ENCODE measurements at regions not wholly inside any gene's neighbourhood (a gene's known extent, or its start where the extent isn't known, plus 50 kb on each side); places are given as distances from the start of the nearest gene placed in this dataset.

- TF ChIP-seq, protein P1, sequence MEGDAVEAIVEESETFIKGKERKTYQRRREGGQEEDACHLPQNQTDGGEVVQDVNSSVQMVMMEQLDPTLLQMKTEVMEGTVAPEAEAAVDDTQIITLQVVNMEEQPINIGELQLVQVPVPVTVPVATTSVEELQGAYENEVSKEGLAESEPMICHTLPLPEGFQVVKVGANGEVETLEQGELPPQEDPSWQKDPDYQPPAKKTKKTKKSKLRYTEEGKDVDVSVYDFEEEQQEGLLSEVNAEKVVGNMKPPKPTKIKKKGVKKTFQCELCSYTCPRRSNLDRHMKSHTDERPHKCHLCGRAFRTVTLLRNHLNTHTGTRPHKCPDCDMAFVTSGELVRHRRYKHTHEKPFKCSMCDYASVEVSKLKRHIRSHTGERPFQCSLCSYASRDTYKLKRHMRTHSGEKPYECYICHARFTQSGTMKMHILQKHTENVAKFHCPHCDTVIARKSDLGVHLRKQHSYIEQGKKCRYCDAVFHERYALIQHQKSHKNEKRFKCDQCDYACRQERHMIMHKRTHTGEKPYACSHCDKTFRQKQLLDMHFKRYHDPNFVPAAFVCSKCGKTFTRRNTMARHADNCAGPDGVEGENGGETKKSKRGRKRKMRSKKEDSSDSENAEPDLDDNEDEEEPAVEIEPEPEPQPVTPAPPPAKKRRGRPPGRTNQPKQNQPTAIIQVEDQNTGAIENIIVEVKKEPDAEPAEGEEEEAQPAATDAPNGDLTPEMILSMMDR (IDR thresholded peaks at IDR 0.05), result no peak
- H3K27ac ChIP-seq (ENCODE audit: low read depth in 1 of 2, low read length in 2 of 2), result no peak overlapping the region
- 91% methylated on average over 7 of the region's 14 CpGs for WGBS (ENCODE audit: insufficient coverage)
These were observed 129.6 kb upstream of the CST7 start for GRCh38 chr20:24819331-24819965.

GRCh38 chr20:24820345-24820744 is 128.7 kb upstream of the CST7 start:
- no peak overlapping the region for H3K4me2 ChIP-seq (replicated peaks; ENCODE audit: extremely low read depth, low read length, poor library complexity, severe bottlenecking)
- peaks cover 0 to 8% of the 10 kb centered on the region in 2 donors for H3K4me1 ChIP-seq (ENCODE audit: control insufficient read depth in 1 of 2, insufficient read depth in 2 of 2, low read length in 2 of 2)
- DNase-seq, result no peak
- no peak overlapping the region for H3K4me3 Mint-ChIP-seq
- H3K36me3 ChIP-seq (replicated peaks in 1 of 2; ENCODE audit: control insufficient read depth in 1 of 2, insufficient read depth in 2 of 2, low read length in 2 of 2), result no peaks in the 10 kb centered on the region
- peaks cover 12% of the 10 kb centered on the region for H3K4me1 Mint-ChIP-seq
- H3K9me3 ChIP-seq (replicated peaks in 1 of 2; ENCODE audit: control insufficient read depth in 1 of 2, insufficient read depth in 1 of 2, low read length in 2 of 2), result peaks cover 0 to 5% of the 10 kb centered on the region in 2 donors
- H3K27ac ChIP-seq (ENCODE audit: low read depth in 1 of 2, low read length in 2 of 2), result no peak overlapping the region
- intact Hi-C loops (cut with micrococcal nuclease), result no loop called here
- TF ChIP-seq, protein P1 (IDR thresholded peaks at IDR 0.05), result no peak
- H3K27me3 Mint-ChIP-seq (ENCODE audit: low read depth in 3 of 3), result no peaks in the 10 kb centered on the region
- no peak overlapping the region for H3K27ac Mint-ChIP-seq
- no peaks in the 10 kb centered on the region for H3K36me3 Mint-ChIP-seq
- peaks cover 0 to 4% (median 0%) of the 10 kb centered on the region in 7 donors for H3K9me3 Mint-ChIP-seq
- no peak overlapping the region for H3K4me3 ChIP-seq (replicated peaks in 1 of 3; ENCODE audit: low read depth in 2 of 3, low read length in 3 of 3)
- no peaks in the 10 kb centered on the region for H3K27me3 ChIP-seq (ENCODE audit: control insufficient read depth in 2 of 2, insufficient read depth in 2 of 2, low read length in 2 of 2)
- H4K20me1 ChIP-seq (ENCODE audit: insufficient read depth, low read length), result no peaks in the 10 kb centered on the region
- no peak overlapping the region for H2AFZ ChIP-seq (ENCODE audit: insufficient read depth, low read depth, low read length, poor library complexity, severe bottlenecking)
- H3K9ac ChIP-seq (ENCODE audit: insufficient read depth, low read length, poor library complexity, severe bottlenecking), result no peak overlapping the region
- H3K79me2 ChIP-seq (ENCODE audit: insufficient read depth, low read length), result no peaks in the 10 kb centered on the region
- WGBS (ENCODE audit: insufficient coverage), result 96% methylated on average over 3 of the region's 6 CpGs

More at GRCh38 chr20:24819331-24819965, 129.6 kb upstream of the CST7 start:
- no peak for DNase-seq
- H3K9ac ChIP-seq (ENCODE audit: insufficient read depth, low read length, poor library complexity, severe bottlenecking), result no peak overlapping the region
- Mint-ChIP-seq H3K27me3 (ENCODE audit: low read depth in 3 of 3) (peaks cover 0 to 3% (median 0%) of the 10 kb centered on the region in 3 donors), H3K4me3 (no peak overlapping the region), H3K9me3 (peaks cover 0 to 4% (median 0%) of the 10 kb centered on the region in 7 donors), H3K4me1 (peaks cover 12% of the 10 kb centered on the region), H3K27ac (no peak overlapping the region), H3K36me3 (no peaks in the 10 kb centered on the region)
- H2AFZ ChIP-seq (ENCODE audit: insufficient read depth, low read depth, low read length, poor library complexity, severe bottlenecking), result no peak overlapping the region
- no peak overlapping the region for H3K4me2 ChIP-seq (replicated peaks; ENCODE audit: extremely low read depth, low read length, poor library complexity, severe bottlenecking)
- intact Hi-C loops (cut with micrococcal nuclease), result no loop called here
- H3K36me3 ChIP-seq (replicated peaks in 1 of 2; ENCODE audit: control insufficient read depth in 1 of 2, insufficient read depth in 2 of 2, low read length in 2 of 2), result no peaks in the 10 kb centered on the region
- no peaks in the 10 kb centered on the region for H3K79me2 ChIP-seq (ENCODE audit: insufficient read depth, low read length)
- H3K4me3 ChIP-seq (replicated peaks in 1 of 3; ENCODE audit: low read depth in 2 of 3, low read length in 3 of 3), result no peak overlapping the region
- H3K4me1 ChIP-seq (ENCODE audit: control insufficient read depth in 1 of 2, insufficient read depth in 2 of 2, low read length in 2 of 2), result peaks cover 0 to 8% of the 10 kb centered on the region in 2 donors
- peaks cover 0 to 5% of the 10 kb centered on the region in 2 donors for H3K9me3 ChIP-seq (replicated peaks in 1 of 2; ENCODE audit: control insufficient read depth in 1 of 2, insufficient read depth in 1 of 2, low read length in 2 of 2)
- no peaks in the 10 kb centered on the region for H4K20me1 ChIP-seq (ENCODE audit: insufficient read depth, low read length)
- H3K27me3 ChIP-seq (ENCODE audit: control insufficient read depth in 2 of 2, insufficient read depth in 2 of 2, low read length in 2 of 2), result no peaks in the 10 kb centered on the region

Data from CD14-positive monocyte (primary cell).